ENCODE measurements at regions not wholly inside any gene's neighbourhood (a gene's known extent, or its start where the extent isn't known, plus 50 kb on each side); places are given as distances from the start of the nearest gene placed in this dataset.
"Not testable (repeated sequence)": the region's sequence is repeated elsewhere in the genome, so short reads cannot be mapped to it uniquely, and the experiment has no call there.

- DNase-seq (ENCODE audit: low read depth), result no peak
Observed at GRCh38 chr2:39873586-39873985, 94.5 kb upstream of the THUMPD2 start.

GRCh38 chr2:39872748-39873147 is 93.7 kb upstream of the THUMPD2 start:
- no peak for DNase-seq (ENCODE audit: low read depth)

More at GRCh38 chr2:39873586-39873985, 94.5 kb upstream of the THUMPD2 start:
- TF ChIP-seq MYC (IDR thresholded peaks at IDR 0.05; ENCODE audit: low read depth, low read length), result no peak
- TF ChIP-seq POLR2A (IDR thresholded peaks at IDR 0.05; ENCODE audit: extremely low read depth, insufficient read length), result no peak
- TF ChIP-seq CTCF (IDR thresholded peaks at IDR 0.05; ENCODE audit: low read depth, low read length), result no peak
- TF ChIP-seq MAX (IDR thresholded peaks at IDR 0.05; ENCODE audit: low read depth, low read length), result no peak
- H3K4me3 ChIP-seq (ENCODE audit: low read depth, low read length), result no peak overlapping the region

GRCh38 chr2:39871291-39871761 is 92.3 kb upstream of the THUMPD2 start:
- H3K4me3 ChIP-seq (ENCODE audit: low read depth, low read length), result no peak overlapping the region
- no peak for TF ChIP-seq MAX (IDR thresholded peaks at IDR 0.05; ENCODE audit: low read depth, low read length)
- TF ChIP-seq CTCF (IDR thresholded peaks at IDR 0.05; ENCODE audit: low read depth, low read length), result no peak
- DNase-seq (ENCODE audit: low read depth), result peak; percentile 91

More at GRCh38 chr2:39872748-39873147, 93.7 kb upstream of the THUMPD2 start:
- no peak for TF ChIP-seq MAX (IDR thresholded peaks at IDR 0.05; ENCODE audit: low read depth, low read length)
- TF ChIP-seq POLR2A (IDR thresholded peaks at IDR 0.05; ENCODE audit: extremely low read depth, insufficient read length), result no peak
- TF ChIP-seq CTCF (IDR thresholded peaks at IDR 0.05; ENCODE audit: low read depth, low read length), result no peak
- no peak for TF ChIP-seq MYC (IDR thresholded peaks at IDR 0.05; ENCODE audit: low read depth, low read length)
- H3K4me3 ChIP-seq (ENCODE audit: low read depth, low read length), result no peak overlapping the region

- TF ChIP-seq MYC (IDR thresholded peaks at IDR 0.05; ENCODE audit: low read depth, low read length) (no peak), MAX (IDR thresholded peaks at IDR 0.05; ENCODE audit: low read depth, low read length) (no peak), CTCF (IDR thresholded peaks at IDR 0.05; ENCODE audit: low read depth, low read length) (no peak), POLR2A (IDR thresholded peaks at IDR 0.05; ENCODE audit: extremely low read depth, insufficient read length) (no peak)
- DNase-seq (ENCODE audit: low read depth), result no peak
- H3K4me3 ChIP-seq (ENCODE audit: low read depth, low read length), result no peak overlapping the region
Observed at GRCh38 chr2:39870871-39871270, 91.8 kb upstream of the THUMPD2 start.

- H3K4me3 ChIP-seq (ENCODE audit: low read depth, low read length), result no peak overlapping the region
- DNase-seq (ENCODE audit: low read depth), result no peak
- TF ChIP-seq POLR2A (IDR thresholded peaks at IDR 0.05; ENCODE audit: extremely low read depth, insufficient read length) (no peak), MAX (IDR thresholded peaks at IDR 0.05; ENCODE audit: low read depth, low read length) (no peak), MYC (IDR thresholded peaks at IDR 0.05; ENCODE audit: low read depth, low read length) (no peak)
Observed at GRCh38 chr2:39867268-39867667, 88.2 kb upstream of the THUMPD2 start.

- TF ChIP-seq MAX (IDR thresholded peaks at IDR 0.05; ENCODE audit: low read depth, low read length), result no peak
- no peak for TF ChIP-seq MYC (IDR thresholded peaks at IDR 0.05; ENCODE audit: low read depth, low read length)
- no peak for DNase-seq (ENCODE audit: low read depth)
Observed at GRCh38 chr2:39865751-39866150, 86.7 kb upstream of the THUMPD2 start.

GRCh38 chr2:39863672-39864071 is 84.6 kb upstream of the THUMPD2 start:
- not testable (repeated sequence) for H3K4me3 ChIP-seq (ENCODE audit: low read depth, low read length); DNase-seq (ENCODE audit: low read depth)

More at GRCh38 chr2:39865751-39866150, 86.7 kb upstream of the THUMPD2 start:
- no peak overlapping the region for H3K4me3 ChIP-seq (ENCODE audit: low read depth, low read length)

Measured in NB4 (cell line).